M059J (cell line): ENCODE measurements at regions not wholly inside any gene's neighbourhood (a gene's known extent, or its start where the extent isn't known, plus 50 kb on each side); places are given as distances from the start of the nearest gene placed in this dataset.

Source experiments
- DNase-seq: peaks from one replicate; pipeline ENCODE4 v3.0.0-alpha.2; 2012; ENCODE audit warnings: low read depth

DNA sequence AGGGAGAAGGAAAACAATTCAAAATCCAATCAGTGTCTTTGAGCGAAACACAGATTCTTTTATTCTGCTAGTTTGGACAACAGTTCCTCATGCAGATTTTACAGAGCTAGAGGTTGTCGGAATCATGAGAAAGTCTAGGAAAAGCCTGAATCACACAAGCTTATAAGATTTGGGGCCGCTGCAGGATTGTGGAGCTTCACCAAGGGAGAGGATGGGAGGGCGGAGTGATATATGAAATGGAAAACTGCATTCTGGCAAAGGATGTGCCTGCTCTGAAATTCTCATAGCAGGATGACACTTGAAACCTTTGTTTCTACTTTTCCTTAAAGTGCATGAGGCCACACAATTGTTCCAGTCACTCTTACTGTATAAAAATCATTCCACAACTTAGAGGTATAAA, 134.3 kb downstream of the OR2K2 start:
- DNase-seq, result no peak

DNA sequence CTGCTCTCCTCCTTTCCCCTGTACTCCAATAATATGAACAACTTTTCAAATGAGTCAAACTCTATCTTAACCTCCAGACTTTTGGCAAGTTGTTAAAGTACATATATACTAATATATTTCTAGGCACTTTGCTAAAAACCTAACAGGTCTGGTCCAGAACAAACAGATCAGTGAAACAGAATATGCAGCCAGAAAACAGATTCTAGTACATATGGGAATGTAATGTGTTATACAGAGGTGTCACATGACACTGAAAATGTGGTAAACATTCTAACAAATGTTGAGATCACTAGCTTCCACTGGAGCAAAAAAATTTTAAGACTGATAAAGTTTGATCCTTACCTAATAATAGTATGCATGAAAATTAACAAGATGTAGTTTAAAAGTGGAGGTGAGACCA, 136.9 kb downstream of the OR2K2 start:
- DNase-seq, result no peak

DNA sequence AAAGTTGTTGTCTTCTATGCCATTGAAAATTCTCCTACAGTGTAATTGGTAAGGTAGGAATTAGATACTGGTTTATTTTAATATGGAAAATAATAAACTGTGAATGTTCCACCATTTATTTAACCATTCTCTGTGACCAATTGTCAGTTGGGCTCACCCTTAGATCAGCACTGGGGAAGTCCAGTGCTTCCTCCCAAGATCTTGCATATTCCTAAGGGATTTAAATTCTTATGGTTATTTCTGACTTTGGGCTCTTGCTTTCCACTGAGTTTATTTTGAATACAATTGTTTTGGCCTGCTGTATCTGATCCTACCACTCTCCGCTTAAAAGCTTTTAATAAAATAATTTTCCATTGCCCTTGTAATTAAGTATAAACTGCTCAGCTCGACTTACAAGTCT, 137.4 kb downstream of the OR2K2 start:
- no peak for DNase-seq

DNA sequence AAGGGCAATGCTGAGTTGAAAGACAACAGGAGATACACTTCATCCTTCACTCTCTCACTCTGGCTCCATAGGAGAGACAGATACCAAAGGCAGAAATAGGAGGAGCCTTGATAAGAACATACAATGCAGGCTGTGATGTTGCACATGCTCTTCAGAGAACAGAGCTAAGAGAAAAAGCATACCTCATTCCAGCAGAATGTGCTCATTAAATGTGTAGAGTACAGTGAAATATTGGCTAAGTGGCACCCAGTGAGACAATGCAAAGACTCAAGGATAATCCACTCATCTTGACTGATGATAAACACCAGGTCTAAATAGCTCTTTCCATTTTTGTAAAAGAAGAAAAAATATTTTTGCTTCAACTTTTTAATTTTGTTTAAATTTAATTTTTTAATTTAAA, 139.7 kb downstream of the OR2K2 start:
- no peak for DNase-seq

DNA sequence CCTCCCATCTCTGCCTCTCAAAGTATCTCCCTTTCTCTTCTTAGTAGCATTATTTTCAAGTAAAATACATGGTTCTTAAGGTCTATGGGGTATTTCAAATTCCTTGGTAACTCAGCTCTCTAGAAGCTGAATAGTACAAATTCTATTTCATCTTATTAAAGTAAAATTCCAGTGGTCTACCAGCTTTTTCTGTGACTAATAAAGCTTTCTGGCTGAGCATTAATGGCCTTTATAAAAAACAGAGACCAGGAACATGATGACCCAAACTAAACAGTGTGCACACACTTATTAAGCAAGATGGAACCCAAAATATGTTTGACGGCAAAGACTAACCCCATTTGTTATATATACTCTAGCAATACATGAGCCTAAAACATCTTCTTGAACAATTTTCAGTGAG, 142.6 kb downstream of the OR2K2 start:
- no peak for DNase-seq

DNA sequence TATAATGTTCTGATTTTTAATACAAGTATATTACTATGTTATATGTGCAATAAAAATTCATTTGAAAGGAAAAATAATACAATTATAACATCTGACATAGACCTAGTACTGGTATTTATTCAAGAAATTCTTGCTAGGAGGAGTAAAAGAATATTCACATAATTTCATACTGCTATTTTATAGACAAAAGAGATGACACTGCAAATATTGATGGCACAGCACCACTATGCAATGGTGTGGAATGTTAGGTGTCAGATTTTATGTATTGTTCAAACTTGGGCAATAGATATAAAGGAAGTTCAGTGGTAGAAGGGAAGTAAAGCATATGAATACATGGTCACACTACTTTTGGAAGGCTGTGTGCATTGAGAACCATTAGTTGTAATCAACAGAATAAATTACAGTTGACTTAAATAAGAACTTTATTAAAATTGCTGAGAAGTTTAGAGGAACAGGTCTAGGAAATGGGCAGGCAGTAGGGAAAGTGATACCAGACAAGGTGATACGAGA, 143.9 kb downstream of the OR2K2 start:
- no peak for DNase-seq

DNA sequence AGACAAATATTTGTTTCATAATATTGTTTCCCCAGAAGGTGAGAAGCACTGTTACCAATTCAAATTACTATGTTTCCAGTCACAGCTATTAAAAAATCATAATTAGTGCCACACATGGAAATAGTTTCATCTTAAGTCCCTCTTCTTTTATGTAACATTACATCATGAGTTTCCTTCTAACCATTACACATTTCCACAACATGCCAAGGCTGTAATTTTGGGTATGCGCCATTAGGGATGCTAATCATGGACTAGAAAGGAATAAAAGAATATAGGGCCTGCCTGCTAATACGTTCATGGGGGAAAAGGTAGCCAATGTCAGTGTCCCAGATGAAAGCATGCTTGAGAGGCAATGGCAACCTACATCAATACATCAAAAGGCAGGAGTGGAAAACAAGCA, 142.5 kb upstream of the LPAR1 start:
- no peak for DNase-seq

DNA sequence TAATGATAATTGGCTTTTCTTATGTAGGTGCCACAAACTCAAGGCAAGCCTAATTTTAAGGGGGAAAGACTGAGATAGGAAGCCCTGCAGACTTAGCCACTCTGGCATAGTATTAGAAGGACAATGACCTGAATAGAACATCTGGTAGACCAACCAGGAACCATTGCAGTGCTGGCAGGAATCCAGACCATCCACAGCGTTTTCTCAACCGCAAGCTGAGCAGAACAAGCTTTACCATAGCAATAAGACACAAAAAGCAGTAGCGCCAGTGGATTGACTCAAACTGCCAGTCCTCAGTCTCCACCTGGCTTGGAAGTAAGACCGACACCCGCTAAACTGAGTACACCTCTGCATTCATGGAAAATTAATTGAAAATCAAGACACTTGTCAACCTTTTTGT, 141.3 kb upstream of the LPAR1 start:
- peak; percentile 24 for DNase-seq

DNA sequence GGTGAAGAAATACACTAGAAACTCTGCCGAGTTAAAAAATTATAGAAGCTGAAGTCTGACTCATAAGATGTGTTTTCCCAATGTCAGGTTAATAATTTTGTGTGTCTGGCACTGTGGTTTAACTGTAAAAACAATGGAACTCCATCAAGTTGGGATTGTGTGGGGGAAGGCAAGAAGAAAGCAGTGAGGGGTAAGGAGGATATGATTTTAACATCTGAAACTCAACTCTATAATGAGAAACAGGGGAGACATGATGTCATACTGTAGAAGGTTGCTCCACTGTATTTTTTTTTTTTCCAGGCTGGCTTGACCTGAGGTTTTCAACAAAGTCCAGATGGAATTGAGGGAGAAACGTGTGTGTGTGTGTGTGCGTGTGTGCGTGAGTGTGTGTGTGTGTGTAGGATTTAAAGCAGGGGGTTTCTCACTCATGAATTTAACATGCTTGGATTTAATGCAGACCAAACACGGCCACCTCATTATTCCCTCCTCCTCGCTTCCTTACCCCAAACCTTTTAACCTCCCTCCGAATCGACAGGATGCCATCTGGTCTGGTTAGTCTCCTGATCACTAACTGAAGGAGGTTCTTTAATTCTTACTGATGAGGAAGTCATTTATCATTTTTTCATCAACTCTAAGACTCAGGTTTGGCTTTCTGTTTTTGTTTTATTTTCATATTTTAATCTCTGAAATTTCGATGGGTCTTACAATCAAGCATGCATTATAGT, 140.2 kb upstream of the LPAR1 start:
- DNase-seq, result peak; percentile 82

DNA sequence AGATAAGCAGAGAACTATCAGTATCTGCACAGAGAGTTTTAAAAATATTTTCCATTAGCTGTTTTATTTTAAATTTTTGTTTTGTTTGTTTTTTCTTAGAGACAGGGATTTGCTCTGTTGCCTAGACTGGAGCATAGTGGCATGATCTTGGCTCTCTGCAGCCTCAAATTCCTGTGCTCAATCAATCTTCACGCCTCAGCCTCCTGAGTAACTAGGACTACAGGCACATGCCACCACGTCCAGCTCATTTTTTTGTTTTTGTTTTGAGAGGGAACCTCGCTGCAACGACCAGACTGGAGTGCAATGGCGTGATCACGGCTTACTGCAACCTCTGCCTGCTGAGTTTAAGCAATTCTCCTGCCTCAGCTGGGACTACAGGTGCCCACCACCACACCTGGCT, 138.2 kb upstream of the LPAR1 start:
- peak; percentile 10 for DNase-seq

DNA sequence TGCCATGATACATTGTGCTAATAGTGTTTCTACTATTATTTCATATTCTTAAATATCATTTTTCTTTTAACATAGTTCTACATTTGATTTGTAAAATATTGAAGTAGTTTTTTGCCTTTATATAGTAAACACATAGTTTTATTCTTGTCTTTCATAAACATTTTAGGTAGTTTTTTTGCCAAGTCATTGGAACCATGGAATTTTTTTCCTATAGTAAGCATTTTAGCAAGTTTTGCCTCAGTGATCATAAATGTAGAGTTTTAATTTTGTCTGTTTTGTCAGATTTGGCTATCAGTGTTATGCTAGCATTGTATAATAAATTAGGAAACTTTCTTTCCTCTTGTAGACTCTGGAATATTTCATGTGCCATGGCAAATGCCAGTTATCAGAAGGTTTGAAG, 137.1 kb upstream of the LPAR1 start:
- no peak for DNase-seq

DNA sequence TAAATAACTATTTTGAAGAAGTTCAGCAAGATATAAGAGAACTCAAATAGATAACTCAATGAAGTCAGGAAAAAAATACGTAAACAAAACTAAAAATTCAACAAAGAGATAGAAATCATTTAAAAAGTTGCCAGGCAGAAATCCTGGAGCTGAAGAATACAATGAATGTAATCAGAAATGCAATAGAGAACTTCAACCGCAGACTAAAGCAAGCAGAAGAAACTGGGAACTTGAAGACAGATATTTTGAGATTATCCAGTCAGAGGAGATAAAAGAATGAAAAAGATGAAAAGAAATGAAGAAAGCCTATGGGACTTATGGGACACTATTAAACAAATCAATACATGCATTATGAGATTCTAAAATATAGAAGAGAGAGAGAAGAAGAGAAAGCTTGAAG, 129.1 kb upstream of the LPAR1 start:
- DNase-seq, result no peak

DNA sequence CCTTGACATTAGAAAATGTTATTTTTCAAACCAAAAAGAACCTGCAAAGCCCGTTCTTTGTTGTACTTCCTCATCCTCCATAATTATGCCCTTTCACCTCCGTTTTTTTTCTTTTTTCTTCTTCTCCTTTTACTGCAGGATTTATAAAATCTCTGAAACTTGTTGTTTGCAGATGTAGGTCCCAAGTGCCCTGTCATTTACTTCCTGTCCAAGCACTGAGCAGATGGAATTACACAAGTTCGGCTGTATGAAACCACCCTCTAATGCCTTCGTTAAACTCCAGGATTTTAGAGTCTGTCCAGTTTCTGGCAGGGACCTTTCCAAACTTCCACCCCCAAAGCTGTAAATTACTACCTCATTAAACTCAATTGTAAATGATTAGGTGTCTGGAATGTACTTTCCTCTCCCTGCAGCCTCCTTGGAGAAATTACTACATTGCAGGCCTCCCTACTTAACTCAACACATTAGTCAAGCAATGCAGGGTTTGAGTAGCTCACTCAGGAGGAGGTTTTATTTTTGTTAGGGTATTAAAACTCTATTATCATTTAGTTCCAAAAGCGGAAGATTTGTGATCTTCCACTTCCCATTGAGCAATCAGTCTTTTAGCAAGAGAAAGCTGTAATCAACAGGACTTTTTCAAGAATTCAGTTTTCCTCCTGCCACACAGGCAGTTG, 125.6 kb upstream of the LPAR1 start:
- DNase-seq, result no peak

DNA sequence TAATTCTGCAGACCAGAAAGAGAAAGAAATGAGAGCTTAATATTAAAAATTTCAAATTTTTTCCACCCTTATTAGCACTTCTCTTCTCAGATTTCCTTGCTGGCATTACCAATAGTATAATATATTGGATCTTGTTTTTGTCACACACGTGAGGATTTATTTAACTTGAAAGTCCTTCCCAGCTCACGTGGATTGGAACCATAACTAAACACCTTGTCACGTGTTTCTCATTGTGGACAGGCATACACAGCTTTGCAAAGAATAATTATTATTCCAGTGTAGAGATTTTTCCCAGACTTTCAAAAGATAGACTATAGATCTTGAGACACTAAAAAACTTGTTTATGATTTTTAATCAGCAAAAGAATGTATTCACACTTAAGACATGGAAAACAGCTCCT, 123.8 kb upstream of the LPAR1 start:
- no peak for DNase-seq

DNA sequence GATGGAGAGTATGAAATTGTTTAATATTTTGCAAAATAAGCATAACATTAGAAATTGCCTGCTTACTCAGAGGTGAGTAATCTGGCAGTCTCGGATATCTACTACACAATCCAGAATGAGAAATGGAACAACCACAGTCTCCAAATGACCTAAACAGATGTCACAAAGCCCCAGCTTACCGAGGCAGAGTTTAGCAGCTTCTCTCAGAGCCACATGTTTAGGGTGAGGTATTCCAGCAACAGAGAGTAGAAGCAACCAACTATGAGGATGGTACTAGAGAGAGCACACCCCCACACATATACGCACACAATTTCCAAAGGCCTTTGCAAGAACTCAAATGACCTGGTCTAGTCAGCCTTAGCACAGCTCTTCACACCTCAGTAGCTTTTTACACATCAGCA, 122.7 kb upstream of the LPAR1 start:
- peak; percentile 64 for DNase-seq

DNA sequence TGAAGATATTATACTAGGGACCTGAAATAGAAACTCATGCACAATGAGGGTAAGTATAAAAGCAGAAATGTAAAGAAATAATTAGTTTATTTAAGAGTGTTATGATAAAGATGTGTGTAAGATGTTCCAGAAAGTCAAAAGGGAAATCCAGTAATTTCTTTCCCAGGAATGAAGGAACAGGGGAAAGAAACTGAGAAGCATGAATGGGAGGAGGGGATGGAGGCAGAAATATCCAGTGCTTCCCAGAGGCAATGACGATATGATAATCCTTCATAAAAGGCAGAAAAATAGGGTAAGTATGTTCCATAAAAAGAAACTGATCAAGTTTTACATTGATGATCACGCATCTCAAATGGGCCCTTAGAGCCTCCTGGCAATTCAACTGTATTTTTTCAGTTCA, 120.7 kb upstream of the LPAR1 start:
- DNase-seq, result no peak

DNA sequence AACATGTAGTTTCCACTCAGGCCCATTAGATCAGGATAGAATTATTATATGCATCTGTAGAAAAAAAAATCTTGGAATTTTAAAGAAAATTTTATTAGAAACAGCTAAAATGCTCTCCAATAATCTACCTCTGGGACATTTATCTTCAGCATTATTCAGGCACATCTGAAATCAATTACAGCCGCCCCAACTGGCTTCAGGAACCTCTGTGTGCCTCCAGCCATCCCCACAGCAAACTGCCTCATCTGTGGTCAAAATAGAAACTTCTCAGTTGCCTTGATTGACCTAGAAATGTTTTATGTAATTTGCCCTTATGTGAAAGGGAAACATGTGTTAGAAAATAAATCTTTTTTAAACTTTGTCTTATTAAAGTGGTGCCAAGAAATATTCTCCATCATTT, 120.1 kb upstream of the LPAR1 start:
- DNase-seq, result peak; percentile 20

DNA sequence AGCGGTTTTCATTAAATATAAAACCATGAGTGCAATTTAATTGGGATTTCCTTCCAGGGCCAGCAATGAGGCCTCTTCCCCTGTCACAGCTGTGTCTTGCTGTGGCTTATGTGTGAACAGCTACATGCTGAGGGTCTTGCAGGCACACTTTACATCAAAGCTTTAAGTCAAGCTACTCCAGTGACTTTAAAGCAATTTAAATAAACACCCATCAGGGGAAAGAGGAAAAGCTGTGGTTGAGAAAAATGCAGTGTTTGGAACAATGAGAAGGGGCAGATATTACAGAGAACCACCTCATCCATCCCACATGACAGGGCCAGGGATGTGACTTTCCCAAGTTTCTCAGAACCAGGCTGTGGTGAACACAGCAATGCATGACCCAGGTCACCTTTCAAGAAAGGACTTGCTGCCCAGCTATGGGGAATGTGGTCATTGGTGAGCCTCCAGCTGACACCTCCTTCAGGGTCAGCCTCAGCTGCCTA, 115.9 kb upstream of the LPAR1 start:
- DNase-seq, result peak; percentile 59

DNA sequence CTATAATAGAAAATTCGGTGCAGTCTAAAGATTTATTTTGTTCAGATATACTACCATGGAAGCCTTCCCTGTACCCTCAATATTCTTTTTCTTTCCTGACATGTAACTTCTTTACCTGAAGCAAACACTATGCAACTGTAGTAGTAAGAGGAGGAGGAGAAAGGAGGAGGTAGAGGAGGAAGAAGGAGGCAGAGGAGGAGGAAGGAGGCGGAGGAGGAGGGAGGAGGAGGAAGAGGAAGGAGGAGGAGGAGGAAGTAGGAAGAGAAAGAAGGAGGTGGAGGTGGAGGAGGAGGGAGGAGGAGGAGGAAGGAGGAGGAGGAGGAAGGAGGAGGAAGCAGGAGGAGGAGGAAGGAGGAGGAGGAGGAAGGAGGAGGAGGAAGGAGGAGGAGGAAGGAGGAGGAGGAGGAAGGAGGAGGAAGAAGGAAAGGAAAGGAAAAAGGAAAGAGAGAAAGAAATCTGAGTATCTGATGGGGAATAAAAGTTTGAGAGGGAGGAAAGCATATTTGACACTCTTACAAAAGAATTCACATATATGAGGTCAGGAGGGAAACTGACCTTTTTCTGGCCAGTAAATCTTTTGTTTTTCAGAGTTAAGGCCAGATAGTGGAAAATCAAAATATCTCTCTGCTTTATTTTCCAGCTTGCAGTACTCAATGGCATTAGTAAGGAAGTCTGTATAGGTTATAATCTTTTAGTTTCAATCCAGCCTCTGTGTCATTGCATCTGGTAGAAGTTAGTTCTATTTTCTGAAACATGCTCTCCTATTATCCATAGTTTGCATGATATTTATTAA, 114.5 kb upstream of the LPAR1 start:
- DNase-seq, result no peak

DNA sequence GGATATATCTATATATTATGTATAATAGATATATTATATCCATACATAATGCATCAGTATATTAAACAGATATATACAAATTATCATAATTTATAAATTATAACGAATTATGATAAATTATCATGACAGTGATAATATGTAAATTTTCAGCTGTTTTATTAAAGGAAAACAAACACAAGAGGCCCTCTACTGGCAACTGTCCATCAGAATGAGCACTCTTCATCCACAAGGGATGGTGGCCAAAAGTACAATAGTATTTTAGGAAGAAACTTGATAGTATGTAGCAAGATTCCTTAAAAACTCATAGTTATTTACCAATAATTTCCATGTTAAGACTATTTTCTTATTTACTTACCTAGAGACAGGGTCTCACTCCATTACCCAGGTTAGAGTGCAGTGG, 113.3 kb upstream of the LPAR1 start:
- DNase-seq, result peak; percentile 42

DNA sequence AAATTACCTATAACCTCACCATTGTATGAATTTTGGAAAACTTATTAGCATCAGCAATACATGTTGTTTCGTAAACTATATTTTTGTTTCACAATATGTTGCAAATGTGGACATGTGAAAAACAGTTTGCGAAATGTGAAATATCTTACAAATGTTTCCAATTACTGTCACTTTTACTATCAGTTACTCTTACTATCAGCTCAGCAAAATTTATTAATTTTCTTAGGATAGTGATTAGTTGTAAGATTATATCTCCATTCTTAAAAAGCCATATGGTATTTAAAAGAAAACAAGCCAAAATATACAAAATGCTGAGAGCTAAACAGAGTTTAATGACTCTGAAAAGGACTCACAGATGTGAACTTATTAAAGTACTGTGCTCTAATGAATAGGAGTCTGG, 111.9 kb upstream of the LPAR1 start:
- DNase-seq, result no peak

DNA sequence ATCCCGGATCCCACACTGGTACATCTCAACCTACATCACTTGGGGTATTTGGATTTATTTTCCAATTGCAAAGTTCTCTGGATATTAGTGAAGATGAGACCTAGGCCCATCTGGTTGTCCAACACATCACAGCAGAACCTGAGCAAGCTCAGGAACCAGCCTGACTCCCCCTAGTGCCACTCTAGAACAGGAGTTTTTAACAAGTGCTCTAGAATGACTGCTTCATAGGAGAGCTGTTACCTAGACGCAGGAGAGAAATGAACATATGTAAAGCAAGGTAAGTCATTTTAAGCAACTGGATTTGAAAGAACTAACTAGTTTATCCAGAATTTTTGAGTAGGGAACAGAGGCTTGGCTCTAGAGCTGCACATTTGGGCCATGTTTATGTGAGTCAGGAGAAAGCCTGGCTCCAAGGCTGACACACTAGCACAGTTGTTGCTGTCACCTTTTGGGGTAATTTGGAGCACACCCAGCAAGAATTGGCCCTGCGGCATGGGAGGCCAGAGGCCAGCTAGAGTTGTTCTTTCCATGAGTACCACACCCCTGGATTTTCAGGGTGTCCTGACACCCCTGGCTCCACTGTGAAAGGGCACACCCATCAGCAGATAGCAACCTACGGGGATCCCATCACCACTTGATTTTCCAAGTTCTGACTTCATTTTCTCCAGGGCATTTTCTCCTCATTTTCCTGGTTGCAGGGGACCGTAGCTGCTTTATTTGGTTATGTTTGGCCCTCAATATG, 110.9 kb upstream of the LPAR1 start:
- DNase-seq, result peak; percentile 43
